MM.1S (cell line): ENCODE measurements at regions not wholly inside any gene's neighbourhood (a gene's known extent, or its start where the extent isn't known, plus 50 kb on each side); places are given as distances from the start of the nearest gene placed in this dataset.

Experiments used
- DNase-seq: peaks from one replicate; pipeline ENCODE4 v3.0.0-alpha.2; 2015
- H2AFZ ChIP-seq: fragments of 300-600 bp; sonication (generic); 2 replicates; pipeline ENCODE4 v1.6.0; 2016; ENCODE audit warnings: antibody characterized with exemption, low read length
- H3F3A ChIP-seq: fragments of 300-600 bp; sonication (generic); 2 replicates; pipeline ENCODE4 v1.6.1; 2016; ENCODE audit warnings: mild to moderate bottlenecking, antibody characterized with exemption, low read length, moderate library complexity, mixed read lengths; ENCODE audit not compliant: insufficient read depth
- H3K27ac ChIP-seq: fragments of 300-600 bp; sonication (generic); 2 replicates; pipeline ENCODE4 v1.5.1; 2016; ENCODE audit warnings: mild to moderate bottlenecking, low read length
- H3K27me3 ChIP-seq: fragments of 300-600 bp; sonication (generic); replicated peaks from 2 replicates; pipeline ENCODE4 v1.6.0; 2016; ENCODE audit warnings: low read length; ENCODE audit not compliant: insufficient read depth
- H3K36me3 ChIP-seq: fragments of 300-600 bp; sonication (generic); replicated peaks from 2 replicates; pipeline ENCODE4 v1.6.1; 2016; ENCODE audit warnings: mild to moderate bottlenecking, low read length, mixed read lengths; ENCODE audit not compliant: insufficient read depth
- H3K4me1 ChIP-seq: fragments of 300-600 bp; sonication (generic); 2 replicates; pipeline ENCODE4 v1.6.1; 2016; ENCODE audit warnings: low read length, mixed read lengths
- H3K4me2 ChIP-seq: fragments of 300-600 bp; sonication (generic); 2 replicates; pipeline ENCODE4 v1.6.0; 2016; ENCODE audit warnings: low read depth, low read length
- H3K4me3 ChIP-seq: fragments of 300-600 bp; sonication (generic); 2 replicates; pipeline ENCODE4 v1.5.1; 2016; ENCODE audit warnings: low read length, mixed read lengths
- H3K79me2 ChIP-seq: fragments of 300-600 bp; sonication (generic); 2 replicates; pipeline ENCODE4 v1.6.1; 2016; ENCODE audit warnings: mixed run types, low read length, mixed read lengths
- H3K9ac ChIP-seq: fragments of 300-600 bp; sonication (generic); 2 replicates; pipeline ENCODE4 v1.6.1; 2016; ENCODE audit warnings: low read length, mixed read lengths
- H3K9me2 ChIP-seq: fragments of 300-600 bp; sonication (generic); replicated peaks from 2 replicates; pipeline ENCODE4 v1.6.1; 2016; ENCODE audit warnings: mild to moderate bottlenecking, low read length, mixed read lengths; ENCODE audit not compliant: insufficient read depth
- H3K9me3 ChIP-seq: fragments of 300-600 bp; sonication (generic); replicated peaks from 2 replicates; pipeline ENCODE4 v1.6.1; 2016; ENCODE audit warnings: mild to moderate bottlenecking, low read length, mixed read lengths; ENCODE audit not compliant: insufficient read depth
- H4K20me1 ChIP-seq: fragments of 300-600 bp; sonication (generic); 2 replicates; pipeline ENCODE4 v1.6.1; 2016; ENCODE audit warnings: mild to moderate bottlenecking, low read length, moderate library complexity, mixed read lengths; ENCODE audit not compliant: insufficient read depth
- CTCF ChIP-seq: fragments of 300-600 bp; sonication (generic); IDR thresholded peaks from 2 replicates; pipeline ENCODE4 v1.5.1; 2016; ENCODE audit warnings: antibody characterized with exemption, low read length, mixed read lengths
- EZH2 ChIP-seq: fragments of 300-600 bp; sonication (generic); optimal IDR thresholded peaks from 2 replicates; pipeline ENCODE3; 2017; ENCODE audit warnings: low read depth, mild to moderate bottlenecking, antibody characterized with exemption, low read length, mixed read lengths
- EZH2phosphoT487 ChIP-seq: fragments of 300-600 bp; sonication (generic); IDR thresholded peaks from 2 replicates; pipeline ENCODE4 v1.6.1; 2018; ENCODE audit warnings: antibody characterized with exemption, low read length

- Histone ChIP-seq H3K9me3 (no peaks in the 10 kb centered on the region), H3K4me1 (peaks cover 14% of the 10 kb centered on the region), H2AFZ (no peak overlapping the region), H4K20me1 (no peaks in the 10 kb centered on the region), H3K27ac (no peak overlapping the region), H3K4me3 (no peak overlapping the region), H3K36me3 (no peaks in the 10 kb centered on the region), H3K79me2 (no peaks in the 10 kb centered on the region), H3K27me3 (no peaks in the 10 kb centered on the region), H3K4me2 (no peak overlapping the region), H3K9me2 (no peaks in the 10 kb centered on the region), H3K9ac (no peak overlapping the region), H3F3A (peaks cover under 1% of the 10 kb centered on the region; the same call in 1 of the 2 replicates)
- TF ChIP-seq EZH2phosphoT487 (no peak), CTCF (no peak), EZH2 (no peak)
- DNase-seq = no peak
These were observed 86.5 kb upstream of the MANSC4 start for GRCh38 chr12:27866373-27867101.

- Histone ChIP-seq H3F3A (peaks cover 3% of the 10 kb centered on the region; the same call in 1 of the 2 replicates), H3K4me2 (no peak overlapping the region), H3K27ac (no peak overlapping the region), H3K79me2 (no peaks in the 10 kb centered on the region), H3K27me3 (no peaks in the 10 kb centered on the region), H3K4me1 (peaks cover 25% of the 10 kb centered on the region), H3K9me3 (no peaks in the 10 kb centered on the region), H3K4me3 (no peak overlapping the region), H2AFZ (no peak overlapping the region), H3K36me3 (no peaks in the 10 kb centered on the region), H3K9me2 (no peaks in the 10 kb centered on the region), H3K9ac (no peak overlapping the region), H4K20me1 (no peaks in the 10 kb centered on the region)
- TF ChIP-seq EZH2phosphoT487 (no peak), EZH2 (no peak), CTCF (no peak)
- no peak for DNase-seq
These were observed 85.4 kb upstream of the MANSC4 start for GRCh38 chr12:27865421-27865820.

GRCh38 chr12:27864521-27864920, 84.5 kb upstream of the MANSC4 start:
- Histone ChIP-seq H3K79me2 (no peaks in the 10 kb centered on the region), H3K27me3 (no peaks in the 10 kb centered on the region), H3K36me3 (no peaks in the 10 kb centered on the region), H2AFZ (no peak overlapping the region), H3K9ac (no peak overlapping the region), H4K20me1 (no peaks in the 10 kb centered on the region), H3K4me1 (peaks cover 31% of the 10 kb centered on the region), H3K4me3 (no peak overlapping the region), H3K4me2 (no peak overlapping the region), H3K9me2 (no peaks in the 10 kb centered on the region), H3F3A (peaks cover 3% of the 10 kb centered on the region; the same call in 1 of the 2 replicates), H3K27ac (no peak overlapping the region), H3K9me3 (no peaks in the 10 kb centered on the region)
- no peak for TF ChIP-seq CTCF
- TF ChIP-seq EZH2 = no peak
- no peak for TF ChIP-seq EZH2phosphoT487
- no peak for DNase-seq
